Neural cell (in vitro differentiated cells): ENCODE measurements at regions not wholly inside any gene's neighbourhood (a gene's known extent, or its start where the extent isn't known, plus 50 kb on each side); places are given as distances from the start of the nearest gene placed in this dataset.

ENCODE experiments used
- H2AFZ ChIP-seq: fragments of 200-600, 300-800 bp; sonication (generic), shearing (Covaris generic); 2 replicates; pipeline ENCODE4 v1.6.0; 2014; ENCODE audit warnings: low read depth, mild to moderate bottlenecking, antibody characterized with exemption, low read length, moderate library complexity
- H3F3A ChIP-seq: fragments of 200-600 bp; shearing (Covaris generic); 2 replicates; pipeline ENCODE4 v1.6.1; 2016; ENCODE audit warnings: mild to moderate bottlenecking, moderate library complexity, mixed read lengths, antibody characterized with exemption, low read length; ENCODE audit not compliant: insufficient read depth, poor library complexity, severe bottlenecking
- H3K27ac ChIP-seq: fragments of 200-600, 300-800 bp; sonication (generic), shearing (Covaris generic); 2 replicates; pipeline ENCODE4 v1.5.1; 2014; ENCODE audit warnings: mild to moderate bottlenecking, low read length, moderate library complexity
- H3K27me3 ChIP-seq: fragments of 300-800, 200-600 bp; sonication (generic), shearing (Covaris generic); 2 replicates; pipeline ENCODE4 v1.6.0; 2014; ENCODE audit warnings: mild to moderate bottlenecking, low read depth, low read length, moderate library complexity; ENCODE audit not compliant: insufficient read depth
- H3K36me3 ChIP-seq: fragments of 300-800, 200-600 bp; sonication (generic), shearing (Covaris generic); 2 replicates; pipeline ENCODE4 v1.5.1; 2014; ENCODE audit warnings: mild to moderate bottlenecking, antibody characterized with exemption, low read length, moderate library complexity; ENCODE audit not compliant: insufficient read depth
- H3K4me2 ChIP-seq: fragments of 300-800, 200-600 bp; sonication (generic), shearing (Covaris generic); 2 replicates; pipeline ENCODE4 v1.6.0; 2014; ENCODE audit warnings: mild to moderate bottlenecking, low read length
- H3K4me3 ChIP-seq: fragments of 300-800, 200-600 bp; sonication (generic), shearing (Covaris generic); 2 replicates; pipeline ENCODE4 v1.5.1; 2014; ENCODE audit warnings: mild to moderate bottlenecking, low read length, moderate library complexity
- H3K79me2 ChIP-seq: fragments of 200-600 bp; shearing (Covaris generic); replicated peaks from 2 replicates; pipeline ENCODE4 v1.6.0; 2014; ENCODE audit warnings: mild to moderate bottlenecking, low read length, moderate library complexity; ENCODE audit not compliant: insufficient read depth
- H3K9ac ChIP-seq: fragments of 300-800, 200-600 bp; sonication (generic), shearing (Covaris generic); 2 replicates; pipeline ENCODE4 v1.6.1; 2016; ENCODE audit warnings: mild to moderate bottlenecking, low read length, mixed read lengths
- H3K9me2 ChIP-seq: fragments of 200-600 bp; shearing (Covaris generic); 2 replicates; pipeline ENCODE4 v1.6.1; 2016; ENCODE audit warnings: mild to moderate bottlenecking, low read length, mixed read lengths; ENCODE audit not compliant: insufficient read depth
- H3K9me3 ChIP-seq: fragments of 200-600, 300-800 bp; sonication (generic), shearing (Covaris generic); 2 replicates; pipeline ENCODE4 v1.6.1; 2016; ENCODE audit warnings: mild to moderate bottlenecking, mixed run types, low read length, moderate library complexity, mixed read lengths
- H4K20me1 ChIP-seq: fragments of 200-600 bp; shearing (Covaris generic); 2 replicates; pipeline ENCODE4 v1.6.1; 2016; ENCODE audit warnings: mild to moderate bottlenecking, mixed run types; ENCODE audit not compliant: insufficient read depth
- EP300 ChIP-seq: fragments of 450-650 bp; conservative IDR thresholded peaks from 2 replicates; pipeline ENCODE4 v1.6.1; 2014; ENCODE audit warnings: antibody characterized with exemption, mild to moderate bottlenecking, moderate library complexity; ENCODE audit not compliant: poor library complexity, severe bottlenecking
- EZH2 ChIP-seq: fragments of 200-600, 300-800 bp; shearing (Covaris generic), sonication (generic); IDR thresholded peaks from 2 replicates; pipeline ENCODE4 v1.6.1; 2014; ENCODE audit warnings: antibody characterized with exemption, low read length, borderline replicate concordance, mild to moderate bottlenecking; ENCODE audit not compliant: insufficient read depth, poor library complexity, severe bottlenecking
- MXI1 ChIP-seq: fragments of 450-650 bp; conservative IDR thresholded peaks from 2 replicates; pipeline ENCODE4 v1.6.1; 2014; ENCODE audit warnings: antibody characterized with exemption, mild to moderate bottlenecking; ENCODE audit not compliant: poor library complexity, severe bottlenecking
- POLR2AphosphoS5 ChIP-seq: IDR thresholded peaks from 2 replicates; pipeline ENCODE4 v1.6.1; 2012
- RAD21 ChIP-seq: fragments of 450-650 bp; conservative IDR thresholded peaks from 2 replicates; pipeline ENCODE4 v1.6.1; 2014; ENCODE audit warnings: antibody characterized with exemption, mild to moderate bottlenecking, moderate library complexity
- SMC3 ChIP-seq: fragments of 450-650 bp; conservative IDR thresholded peaks from 2 replicates; pipeline ENCODE4 v1.6.1; 2014; ENCODE audit warnings: antibody characterized with exemption, mild to moderate bottlenecking, moderate library complexity; ENCODE audit not compliant: poor library complexity
- TAF1 ChIP-seq: IDR thresholded peaks from 2 replicates; pipeline ENCODE4 v1.6.1; 2012; ENCODE audit warnings: low read depth
- TF ChIP-seq, protein P1 (sequence below): IDR thresholded peaks from 2 replicates; pipeline ENCODE4 v1.6.1; 2012; ENCODE audit warnings: borderline replicate concordance
- TF ChIP-seq, protein P2 (sequence below): fragments of 450-650 bp; IDR thresholded peaks from 2 replicates; pipeline ENCODE4 v1.5.1; 2014; ENCODE audit warnings: antibody characterized with exemption, mild to moderate bottlenecking, moderate library complexity; ENCODE audit not compliant: poor library complexity, severe bottlenecking

DNA sequence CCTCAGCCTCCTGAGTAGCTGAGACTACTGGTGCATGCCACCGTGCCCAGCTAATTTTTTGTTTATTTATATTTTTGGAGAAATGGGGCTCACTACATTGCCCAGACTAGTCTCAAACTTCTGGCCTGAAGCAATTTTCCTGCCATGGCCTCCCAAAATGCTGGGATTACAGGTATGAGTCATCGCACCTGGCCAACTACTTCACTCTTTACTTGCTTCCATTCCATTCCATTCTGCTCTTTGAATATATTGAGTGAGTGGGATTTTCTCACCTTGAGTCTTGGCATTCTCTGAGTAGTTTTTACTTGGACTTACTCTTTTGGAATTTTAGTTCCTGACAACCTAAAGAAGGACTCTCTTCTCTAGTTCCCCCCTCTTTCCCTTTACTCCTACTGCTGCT lies 93.8 kb upstream of the UNC13C start:
- H3K36me3 ChIP-seq, result no peaks in the 10 kb centered on the region
- H3K9me2 ChIP-seq, result no peaks in the 10 kb centered on the region
- no peak overlapping the region for H3K4me2 ChIP-seq
- H3K79me2 ChIP-seq, result no peaks in the 10 kb centered on the region
- no peaks in the 10 kb centered on the region for H3F3A ChIP-seq
- no peak overlapping the region for H2AFZ ChIP-seq
- no peaks in the 10 kb centered on the region for H3K27me3 ChIP-seq
- H3K9ac ChIP-seq, result no peak overlapping the region
- no peak overlapping the region for H3K27ac ChIP-seq
- no peaks in the 10 kb centered on the region for H4K20me1 ChIP-seq
- no peaks in the 10 kb centered on the region for H3K9me3 ChIP-seq
- no peak overlapping the region for H3K4me3 ChIP-seq
- TF ChIP-seq POLR2AphosphoS5 (no peak), RAD21 (no peak), SMC3 (no peak), EZH2 (no peak), EP300 (no peak), MXI1 (no peak), TAF1 (no peak)
- TF ChIP-seq, protein P1, sequence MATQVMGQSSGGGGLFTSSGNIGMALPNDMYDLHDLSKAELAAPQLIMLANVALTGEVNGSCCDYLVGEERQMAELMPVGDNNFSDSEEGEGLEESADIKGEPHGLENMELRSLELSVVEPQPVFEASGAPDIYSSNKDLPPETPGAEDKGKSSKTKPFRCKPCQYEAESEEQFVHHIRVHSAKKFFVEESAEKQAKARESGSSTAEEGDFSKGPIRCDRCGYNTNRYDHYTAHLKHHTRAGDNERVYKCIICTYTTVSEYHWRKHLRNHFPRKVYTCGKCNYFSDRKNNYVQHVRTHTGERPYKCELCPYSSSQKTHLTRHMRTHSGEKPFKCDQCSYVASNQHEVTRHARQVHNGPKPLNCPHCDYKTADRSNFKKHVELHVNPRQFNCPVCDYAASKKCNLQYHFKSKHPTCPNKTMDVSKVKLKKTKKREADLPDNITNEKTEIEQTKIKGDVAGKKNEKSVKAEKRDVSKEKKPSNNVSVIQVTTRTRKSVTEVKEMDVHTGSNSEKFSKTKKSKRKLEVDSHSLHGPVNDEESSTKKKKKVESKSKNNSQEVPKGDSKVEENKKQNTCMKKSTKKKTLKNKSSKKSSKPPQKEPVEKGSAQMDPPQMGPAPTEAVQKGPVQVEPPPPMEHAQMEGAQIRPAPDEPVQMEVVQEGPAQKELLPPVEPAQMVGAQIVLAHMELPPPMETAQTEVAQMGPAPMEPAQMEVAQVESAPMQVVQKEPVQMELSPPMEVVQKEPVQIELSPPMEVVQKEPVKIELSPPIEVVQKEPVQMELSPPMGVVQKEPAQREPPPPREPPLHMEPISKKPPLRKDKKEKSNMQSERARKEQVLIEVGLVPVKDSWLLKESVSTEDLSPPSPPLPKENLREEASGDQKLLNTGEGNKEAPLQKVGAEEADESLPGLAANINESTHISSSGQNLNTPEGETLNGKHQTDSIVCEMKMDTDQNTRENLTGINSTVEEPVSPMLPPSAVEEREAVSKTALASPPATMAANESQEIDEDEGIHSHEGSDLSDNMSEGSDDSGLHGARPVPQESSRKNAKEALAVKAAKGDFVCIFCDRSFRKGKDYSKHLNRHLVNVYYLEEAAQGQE, result no peak
- TF ChIP-seq, protein P2, sequence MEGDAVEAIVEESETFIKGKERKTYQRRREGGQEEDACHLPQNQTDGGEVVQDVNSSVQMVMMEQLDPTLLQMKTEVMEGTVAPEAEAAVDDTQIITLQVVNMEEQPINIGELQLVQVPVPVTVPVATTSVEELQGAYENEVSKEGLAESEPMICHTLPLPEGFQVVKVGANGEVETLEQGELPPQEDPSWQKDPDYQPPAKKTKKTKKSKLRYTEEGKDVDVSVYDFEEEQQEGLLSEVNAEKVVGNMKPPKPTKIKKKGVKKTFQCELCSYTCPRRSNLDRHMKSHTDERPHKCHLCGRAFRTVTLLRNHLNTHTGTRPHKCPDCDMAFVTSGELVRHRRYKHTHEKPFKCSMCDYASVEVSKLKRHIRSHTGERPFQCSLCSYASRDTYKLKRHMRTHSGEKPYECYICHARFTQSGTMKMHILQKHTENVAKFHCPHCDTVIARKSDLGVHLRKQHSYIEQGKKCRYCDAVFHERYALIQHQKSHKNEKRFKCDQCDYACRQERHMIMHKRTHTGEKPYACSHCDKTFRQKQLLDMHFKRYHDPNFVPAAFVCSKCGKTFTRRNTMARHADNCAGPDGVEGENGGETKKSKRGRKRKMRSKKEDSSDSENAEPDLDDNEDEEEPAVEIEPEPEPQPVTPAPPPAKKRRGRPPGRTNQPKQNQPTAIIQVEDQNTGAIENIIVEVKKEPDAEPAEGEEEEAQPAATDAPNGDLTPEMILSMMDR, result no peak

- H3K9me2 ChIP-seq, result no peaks in the 10 kb centered on the region
- no peak overlapping the region for H2AFZ ChIP-seq
- no peaks in the 10 kb centered on the region for H3K27me3 ChIP-seq
- no peaks in the 10 kb centered on the region for H4K20me1 ChIP-seq
- no peak for TF ChIP-seq EZH2
- TF ChIP-seq MXI1, result no peak
- TF ChIP-seq, protein P2, result no peak
- no peak for TF ChIP-seq POLR2AphosphoS5
- TF ChIP-seq EP300, result no peak
- TF ChIP-seq TAF1, result no peak
- no peak overlapping the region for H3K9ac ChIP-seq
- no peak overlapping the region for H3K4me2 ChIP-seq
- no peak overlapping the region for H3K27ac ChIP-seq
- H3K36me3 ChIP-seq, result no peaks in the 10 kb centered on the region
- H3F3A ChIP-seq, result no peaks in the 10 kb centered on the region
- H3K4me3 ChIP-seq, result no peak overlapping the region
- no peaks in the 10 kb centered on the region for H3K79me2 ChIP-seq
- no peaks in the 10 kb centered on the region for H3K9me3 ChIP-seq
Observed at GRCh38 chr15:53882311-53882710, 95.9 kb upstream of the UNC13C start.
